GM19395 (cell line): ENCODE measurements at regions not wholly inside any gene's neighbourhood (a gene's known extent, or its start where the extent isn't known, plus 50 kb on each side); places are given as distances from the start of the nearest gene placed in this dataset.

ENCODE experiments used
- ATAC-seq: cut with Tn5 transposase; IDR thresholded peaks from one replicate; pipeline ENCODE4 v1.9.1; 2021; ENCODE audit warnings: mild to moderate bottlenecking, moderate library complexity; ENCODE audit not compliant: unreplicated experiment

- ATAC-seq: no peak
Measured at GRCh38 chr17:51540151-51540550, 279.8 kb downstream of the UTP18 start.

- no peak for ATAC-seq
Measured at GRCh38 chr17:51541215-51541614, 280.9 kb downstream of the UTP18 start.

GRCh38 chr17:51546114-51546513 is 285.8 kb downstream of the UTP18 start:
- no peak for ATAC-seq

GRCh38 chr17:51548125-51548524 is 287.8 kb downstream of the UTP18 start:
- ATAC-seq: no peak

GRCh38 chr17:51555153-51555552 is 294.8 kb downstream of the UTP18 start:
- ATAC-seq: no peak

GRCh38 chr17:51559778-51560177 is 299.4 kb downstream of the UTP18 start:
- ATAC-seq: no peak

GRCh38 chr17:51560398-51560797 is 300.1 kb downstream of the UTP18 start:
- no peak for ATAC-seq

GRCh38 chr17:51563961-51564360 is 303.6 kb downstream of the UTP18 start:
- no peak for ATAC-seq

GRCh38 chr17:51572115-51572514 is 311.8 kb downstream of the UTP18 start:
- ATAC-seq: no peak
